ENCODE measurements at regions not wholly inside any gene's neighbourhood (a gene's known extent, or its start where the extent isn't known, plus 50 kb on each side); places are given as distances from the start of the nearest gene placed in this dataset.

DNA sequence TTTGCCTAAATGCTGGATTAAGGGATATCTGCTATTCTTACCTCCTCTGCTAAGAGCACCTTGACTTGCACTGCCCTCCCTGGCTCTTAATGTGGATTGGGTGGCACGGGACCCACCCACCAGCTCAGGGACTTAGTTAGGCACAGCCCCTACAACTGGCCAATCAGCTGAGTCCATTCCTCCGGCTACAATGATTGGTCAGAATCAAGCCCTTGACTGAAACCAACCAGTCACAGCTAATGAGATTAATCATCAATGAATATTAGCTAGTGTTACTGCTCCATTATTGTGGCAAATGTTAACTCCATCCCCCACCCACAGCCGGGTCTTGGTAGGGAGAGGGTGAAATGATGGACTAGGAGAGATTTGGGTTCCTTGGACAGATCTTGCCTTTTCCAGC, 328.0 kb downstream of the MN1 start:
- no peak for DNase-seq (ENCODE audit: low spot score)
- no peak overlapping the region for H3K4me3 ChIP-seq
- H3K4me1 ChIP-seq (replicated peaks) = no peaks in the 10 kb centered on the region
- intact Hi-C loops (cut with DNase I) = no loop called here
- TF ChIP-seq POLR2A (IDR thresholded peaks at IDR 0.05) = no peak
- no peak for TF ChIP-seq CTCF (IDR thresholded peaks at IDR 0.05)
- TF ChIP-seq POLR2AphosphoS5 (IDR thresholded peaks at IDR 0.05) = no peak
- no peaks in the 10 kb centered on the region for H3K27me3 ChIP-seq (replicated peaks; ENCODE audit: insufficient read depth)
- H3K27ac ChIP-seq = no peak overlapping the region
- H3K36me3 ChIP-seq = no peaks in the 10 kb centered on the region
- H3K9me3 ChIP-seq = no peaks in the 10 kb centered on the region
- 74% methylated on average over 3 of the region's 3 CpGs for WGBS

DNA sequence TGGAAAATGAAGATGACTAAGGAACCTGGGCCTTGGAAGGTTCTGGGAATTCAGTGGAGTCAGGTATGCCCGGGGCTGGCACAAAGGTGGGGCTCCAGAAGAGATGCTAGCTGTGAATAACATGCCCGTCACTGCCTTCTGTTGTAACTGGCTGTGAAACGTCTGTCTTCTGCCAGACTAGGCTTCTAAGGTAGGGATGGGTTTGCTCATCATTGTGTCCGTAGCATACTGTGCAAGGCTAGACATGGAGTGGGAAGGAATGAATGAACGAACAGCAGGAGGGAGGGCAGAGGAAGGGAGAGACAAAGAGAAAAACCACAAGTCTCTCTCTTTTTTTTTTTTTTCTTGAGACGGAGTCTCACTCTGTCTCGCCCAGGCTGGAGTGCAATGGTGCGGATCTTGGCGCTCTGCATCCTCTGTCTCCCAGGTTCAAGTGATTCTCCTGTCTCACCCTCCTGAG, 327.4 kb downstream of the MN1 start:
- Histone ChIP-seq H3K27ac (no peak overlapping the region), H3K4me1 (replicated peaks) (no peaks in the 10 kb centered on the region), H3K4me3 (no peak overlapping the region), H3K9me3 (no peaks in the 10 kb centered on the region), H3K36me3 (no peaks in the 10 kb centered on the region), H3K27me3 (replicated peaks; ENCODE audit: insufficient read depth) (no peaks in the 10 kb centered on the region)
- 57% methylated on average over 9 of the region's 9 CpGs for WGBS
- intact Hi-C loops (cut with DNase I) = no loop called here
- DNase-seq (ENCODE audit: low spot score) = no peak
- no peak for TF ChIP-seq POLR2AphosphoS5 (IDR thresholded peaks at IDR 0.05)
- TF ChIP-seq CTCF (IDR thresholded peaks at IDR 0.05) = no peak
- TF ChIP-seq POLR2A (IDR thresholded peaks at IDR 0.05) = no peak

GRCh38 chr22:27474711-27475547, 326.6 kb downstream of the MN1 start:
- intact Hi-C loops (cut with DNase I) = no loop called here
- H3K4me3 ChIP-seq = no peak overlapping the region
- 25% methylated on average over 12 of the region's 12 CpGs for WGBS
- peak; percentile 73 for DNase-seq (ENCODE audit: low spot score)
- no peaks in the 10 kb centered on the region for H3K36me3 ChIP-seq
- H3K9me3 ChIP-seq = no peaks in the 10 kb centered on the region
- no peaks in the 10 kb centered on the region for H3K27me3 ChIP-seq (replicated peaks; ENCODE audit: insufficient read depth)
- H3K4me1 ChIP-seq (replicated peaks) = no peaks in the 10 kb centered on the region
- H3K27ac ChIP-seq = no peak overlapping the region
- TF ChIP-seq POLR2AphosphoS5 (IDR thresholded peaks at IDR 0.05) = peak; percentile 77
- TF ChIP-seq CTCF (IDR thresholded peaks at IDR 0.05) = no peak
- TF ChIP-seq POLR2A (IDR thresholded peaks at IDR 0.05) = no peak

DNA sequence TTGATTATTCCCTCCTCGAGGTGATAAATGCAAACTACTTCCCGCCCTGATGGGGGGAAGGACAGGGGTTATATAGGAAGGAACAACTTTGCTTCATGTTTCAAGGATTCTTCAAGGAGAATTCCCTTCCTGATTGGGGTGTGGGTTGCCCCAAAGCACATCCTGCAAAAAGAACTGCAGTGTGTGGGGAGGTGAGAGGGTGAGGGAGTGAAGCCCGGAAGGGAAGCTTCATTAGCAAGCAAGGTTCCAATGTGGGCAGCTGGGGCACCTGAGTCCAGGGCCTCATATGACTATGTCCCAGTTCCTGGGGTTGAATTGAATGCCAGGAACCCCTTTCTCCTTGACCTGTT, 326.0 kb downstream of the MN1 start:
- Histone ChIP-seq H3K36me3 (no peaks in the 10 kb centered on the region), H3K9me3 (no peaks in the 10 kb centered on the region), H3K27me3 (replicated peaks; ENCODE audit: insufficient read depth) (no peaks in the 10 kb centered on the region), H3K27ac (no peak overlapping the region), H3K4me3 (no peak overlapping the region), H3K4me1 (replicated peaks) (no peaks in the 10 kb centered on the region)
- DNase-seq (ENCODE audit: low spot score) = no peak
- TF ChIP-seq CTCF (IDR thresholded peaks at IDR 0.05) (no peak), POLR2A (IDR thresholded peaks at IDR 0.05) (no peak), POLR2AphosphoS5 (IDR thresholded peaks at IDR 0.05) (no peak)
- intact Hi-C loops (cut with DNase I) = no loop called here
- 58% methylated on average over 3 of the region's 3 CpGs for WGBS

DNA sequence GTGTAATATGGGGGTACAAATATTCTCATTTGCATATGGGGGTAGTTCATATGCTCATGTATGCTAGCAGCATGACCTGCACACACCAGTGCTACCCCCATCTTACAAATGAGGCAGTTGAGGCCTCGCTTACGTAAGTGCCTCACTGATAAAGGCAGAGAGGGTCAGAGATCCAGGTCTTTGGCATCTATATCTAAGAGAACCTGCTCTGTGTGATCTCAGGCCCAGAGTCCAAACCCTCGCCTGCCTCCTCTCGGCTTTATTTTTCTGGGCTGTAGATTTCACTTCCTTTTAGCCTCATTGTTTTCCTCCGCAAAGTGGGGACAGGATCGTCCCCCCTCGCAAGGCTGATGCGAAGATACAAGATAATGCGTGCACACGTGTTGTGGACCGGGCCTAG, 325.2 kb downstream of the MN1 start:
- Histone ChIP-seq H3K4me3 (no peak overlapping the region), H3K27ac (no peak overlapping the region), H3K9me3 (no peaks in the 10 kb centered on the region), H3K27me3 (replicated peaks; ENCODE audit: insufficient read depth) (no peaks in the 10 kb centered on the region), H3K4me1 (replicated peaks) (no peaks in the 10 kb centered on the region), H3K36me3 (no peaks in the 10 kb centered on the region)
- intact Hi-C loops (cut with DNase I) = no loop called here
- WGBS = 95% methylated on average over 11 of the region's 11 CpGs
- DNase-seq (ENCODE audit: low spot score) = no peak
- no peak for TF ChIP-seq POLR2AphosphoS5 (IDR thresholded peaks at IDR 0.05)
- TF ChIP-seq POLR2A (IDR thresholded peaks at IDR 0.05) = no peak
- no peak for TF ChIP-seq CTCF (IDR thresholded peaks at IDR 0.05)

Data from prostate gland (tissue), 2 donors.